ENCODE measurements at regions not wholly inside any gene's neighbourhood (a gene's known extent, or its start where the extent isn't known, plus 50 kb on each side); places are given as distances from the start of the nearest gene placed in this dataset.

DNA sequence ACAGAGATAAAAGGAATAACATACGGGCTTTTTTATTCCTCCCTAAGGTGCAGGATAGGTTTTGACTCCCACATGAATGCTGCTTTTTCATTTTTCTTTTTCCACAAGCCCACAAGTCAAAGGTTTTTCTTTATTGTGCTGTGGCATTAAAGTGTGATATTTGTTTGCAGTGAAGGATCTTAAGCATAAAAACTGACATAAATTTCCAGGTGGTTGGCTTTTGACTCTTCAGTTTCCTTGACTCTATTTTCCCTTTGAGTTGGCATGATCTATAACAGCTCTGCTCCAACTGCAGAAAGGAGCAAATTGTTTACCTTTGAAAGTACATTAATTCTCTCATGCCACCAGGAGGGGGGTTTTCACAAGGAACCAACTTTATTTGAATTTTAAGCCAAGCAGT lies 326.2 kb upstream of the FAM98A start:
- H3K4me3 ChIP-seq (replicated peaks; ENCODE audit: low read depth, low read length) = no peak overlapping the region
- no peak for DNase-seq (ENCODE audit: extremely low read depth, insufficient read length)
- H3K36me3 ChIP-seq (ENCODE audit: control insufficient read depth, insufficient read depth, low read length) = no peaks in the 10 kb centered on the region
- H3K27me3 ChIP-seq (replicated peaks; ENCODE audit: control insufficient read depth, insufficient read depth, low read length) = no peaks in the 10 kb centered on the region
- TF ChIP-seq, protein P1, sequence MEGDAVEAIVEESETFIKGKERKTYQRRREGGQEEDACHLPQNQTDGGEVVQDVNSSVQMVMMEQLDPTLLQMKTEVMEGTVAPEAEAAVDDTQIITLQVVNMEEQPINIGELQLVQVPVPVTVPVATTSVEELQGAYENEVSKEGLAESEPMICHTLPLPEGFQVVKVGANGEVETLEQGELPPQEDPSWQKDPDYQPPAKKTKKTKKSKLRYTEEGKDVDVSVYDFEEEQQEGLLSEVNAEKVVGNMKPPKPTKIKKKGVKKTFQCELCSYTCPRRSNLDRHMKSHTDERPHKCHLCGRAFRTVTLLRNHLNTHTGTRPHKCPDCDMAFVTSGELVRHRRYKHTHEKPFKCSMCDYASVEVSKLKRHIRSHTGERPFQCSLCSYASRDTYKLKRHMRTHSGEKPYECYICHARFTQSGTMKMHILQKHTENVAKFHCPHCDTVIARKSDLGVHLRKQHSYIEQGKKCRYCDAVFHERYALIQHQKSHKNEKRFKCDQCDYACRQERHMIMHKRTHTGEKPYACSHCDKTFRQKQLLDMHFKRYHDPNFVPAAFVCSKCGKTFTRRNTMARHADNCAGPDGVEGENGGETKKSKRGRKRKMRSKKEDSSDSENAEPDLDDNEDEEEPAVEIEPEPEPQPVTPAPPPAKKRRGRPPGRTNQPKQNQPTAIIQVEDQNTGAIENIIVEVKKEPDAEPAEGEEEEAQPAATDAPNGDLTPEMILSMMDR (IDR thresholded peaks at IDR 0.05; ENCODE audit: insufficient read depth, low read length, poor library complexity, severe bottlenecking) = no peak

DNA sequence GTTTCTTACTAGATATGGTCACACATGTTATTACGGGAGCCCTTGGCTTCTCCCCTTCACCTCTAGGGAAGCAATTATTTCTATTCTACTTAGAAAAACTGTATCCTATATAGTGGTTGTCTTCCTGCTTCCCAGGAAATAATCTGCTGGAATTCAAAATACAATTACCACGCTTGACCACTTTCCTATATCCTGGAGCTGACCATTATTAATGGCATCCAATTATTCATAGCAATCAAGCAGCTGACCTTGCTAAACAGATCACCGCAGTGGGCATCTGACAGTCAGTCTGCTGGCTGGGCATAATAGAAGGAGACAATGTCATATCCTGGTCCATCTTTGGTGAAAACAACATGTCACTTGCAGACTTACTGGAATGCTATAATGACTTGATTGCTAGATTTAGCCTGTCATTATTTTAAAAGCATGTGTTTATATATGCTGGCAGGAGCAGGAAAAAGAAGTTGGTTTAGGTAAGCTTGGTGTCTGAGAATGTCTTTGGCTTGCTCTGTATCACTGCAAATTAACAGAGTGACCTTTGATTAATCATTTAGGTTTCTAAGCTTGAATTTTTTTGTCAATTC lies 325.6 kb upstream of the FAM98A start:
- DNase-seq (ENCODE audit: extremely low read depth, insufficient read length) = no peak
- Histone ChIP-seq H3K27me3 (replicated peaks; ENCODE audit: control insufficient read depth, insufficient read depth, low read length) (no peaks in the 10 kb centered on the region), H3K36me3 (ENCODE audit: control insufficient read depth, insufficient read depth, low read length) (no peaks in the 10 kb centered on the region), H3K4me3 (replicated peaks; ENCODE audit: low read depth, low read length) (no peak overlapping the region)
- TF ChIP-seq, protein P1 (IDR thresholded peaks at IDR 0.05; ENCODE audit: insufficient read depth, low read length, poor library complexity, severe bottlenecking) = no peak

DNA sequence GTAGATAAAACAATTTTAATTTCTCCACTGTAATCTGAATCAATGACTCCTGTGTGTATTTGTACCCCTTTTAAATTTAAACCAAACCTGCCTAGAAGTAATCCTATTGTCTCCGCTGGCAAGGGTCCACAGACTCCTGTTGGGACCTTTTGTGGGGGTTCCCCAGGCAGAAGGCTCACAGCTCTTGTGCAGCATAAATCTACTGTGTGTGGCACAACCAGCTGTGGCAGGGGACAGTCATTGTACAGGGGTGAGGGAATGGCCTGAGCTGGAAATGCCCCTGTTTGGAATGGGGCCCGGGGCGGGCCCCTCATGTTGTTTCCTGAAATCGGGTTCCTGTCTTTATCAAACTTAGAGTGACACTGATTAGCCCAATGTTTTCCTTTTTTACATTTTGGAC lies 318.2 kb upstream of the FAM98A start:
- H3K27me3 ChIP-seq (replicated peaks; ENCODE audit: control insufficient read depth, insufficient read depth, low read length) = no peaks in the 10 kb centered on the region
- H3K36me3 ChIP-seq (ENCODE audit: control insufficient read depth, insufficient read depth, low read length) = no peaks in the 10 kb centered on the region
- no peak for DNase-seq (ENCODE audit: extremely low read depth, insufficient read length)
- TF ChIP-seq, protein P1 (IDR thresholded peaks at IDR 0.05; ENCODE audit: insufficient read depth, low read length, poor library complexity, severe bottlenecking) = no peak
- no peak overlapping the region for H3K4me3 ChIP-seq (replicated peaks; ENCODE audit: low read depth, low read length)

DNA sequence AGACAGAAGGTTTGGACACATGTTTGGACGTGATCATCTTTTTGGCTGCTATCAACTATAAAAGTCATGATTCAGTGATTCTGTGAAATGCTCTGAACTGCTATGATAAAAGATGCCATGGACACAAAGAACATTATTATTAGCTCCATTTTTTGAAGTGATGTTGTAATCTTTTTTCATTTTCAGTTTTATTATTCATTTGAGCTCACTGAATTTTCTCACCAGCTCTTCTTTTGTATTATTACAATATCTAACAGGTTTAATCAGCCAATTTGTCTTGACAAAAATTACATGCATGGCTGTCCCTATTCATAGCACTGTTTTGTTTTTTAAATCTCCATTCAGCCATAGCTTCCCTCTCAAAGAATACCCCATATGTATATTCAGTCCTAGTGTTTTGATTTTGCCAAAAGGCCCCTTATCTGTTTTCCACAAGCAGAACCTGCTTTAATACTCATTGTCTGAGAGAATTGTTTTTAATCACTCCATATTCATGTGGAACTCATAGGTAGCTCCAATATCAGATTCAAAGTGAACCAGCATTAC lies 314.0 kb upstream of the FAM98A start:
- TF ChIP-seq, protein P1 (IDR thresholded peaks at IDR 0.05; ENCODE audit: insufficient read depth, low read length, poor library complexity, severe bottlenecking) = no peak
- no peak for DNase-seq (ENCODE audit: extremely low read depth, insufficient read length)
- no peaks in the 10 kb centered on the region for H3K36me3 ChIP-seq (ENCODE audit: control insufficient read depth, insufficient read depth, low read length)
- H3K27me3 ChIP-seq (replicated peaks; ENCODE audit: control insufficient read depth, insufficient read depth, low read length) = no peaks in the 10 kb centered on the region
- H3K4me3 ChIP-seq (replicated peaks; ENCODE audit: low read depth, low read length) = no peak overlapping the region

DNA sequence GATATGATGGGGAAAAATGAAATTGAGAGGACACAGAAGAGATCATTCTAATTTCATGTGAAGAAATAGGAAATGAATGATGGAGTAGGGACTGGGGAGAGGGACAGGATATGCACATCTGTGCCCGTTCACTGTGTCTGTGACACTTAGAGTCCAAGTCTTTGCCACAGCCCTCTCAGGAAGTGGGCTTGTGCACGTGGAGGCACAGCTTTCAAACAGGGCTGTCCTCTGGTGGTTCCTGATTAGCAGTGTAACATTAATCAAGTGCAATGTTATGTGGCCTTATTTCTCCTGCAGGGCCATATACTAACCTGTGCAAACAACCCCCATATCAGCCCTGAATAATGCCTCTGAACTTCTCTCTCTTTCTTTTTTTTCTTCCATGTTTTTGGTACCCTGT lies 312.2 kb upstream of the FAM98A start:
- TF ChIP-seq, protein P1 (IDR thresholded peaks at IDR 0.05; ENCODE audit: insufficient read depth, low read length, poor library complexity, severe bottlenecking) = no peak

More for the DNA sequence above, 312.2 kb upstream of the FAM98A start:
- H3K36me3 ChIP-seq (ENCODE audit: control insufficient read depth, insufficient read depth, low read length) = no peaks in the 10 kb centered on the region
- DNase-seq (ENCODE audit: extremely low read depth, insufficient read length) = no peak
- H3K4me3 ChIP-seq (replicated peaks; ENCODE audit: low read depth, low read length) = no peak overlapping the region
- no peaks in the 10 kb centered on the region for H3K27me3 ChIP-seq (replicated peaks; ENCODE audit: control insufficient read depth, insufficient read depth, low read length)

Measured in GM06990 (cell line).